ENCODE measurements at regions not wholly inside any gene's neighbourhood (a gene's known extent, or its start where the extent isn't known, plus 50 kb on each side); places are given as distances from the start of the nearest gene placed in this dataset.

- no peak for DNase-seq
These were observed 137.3 kb downstream of the TWIST2 start for GRCh38 chr2:238985041-238985729.

DNA sequence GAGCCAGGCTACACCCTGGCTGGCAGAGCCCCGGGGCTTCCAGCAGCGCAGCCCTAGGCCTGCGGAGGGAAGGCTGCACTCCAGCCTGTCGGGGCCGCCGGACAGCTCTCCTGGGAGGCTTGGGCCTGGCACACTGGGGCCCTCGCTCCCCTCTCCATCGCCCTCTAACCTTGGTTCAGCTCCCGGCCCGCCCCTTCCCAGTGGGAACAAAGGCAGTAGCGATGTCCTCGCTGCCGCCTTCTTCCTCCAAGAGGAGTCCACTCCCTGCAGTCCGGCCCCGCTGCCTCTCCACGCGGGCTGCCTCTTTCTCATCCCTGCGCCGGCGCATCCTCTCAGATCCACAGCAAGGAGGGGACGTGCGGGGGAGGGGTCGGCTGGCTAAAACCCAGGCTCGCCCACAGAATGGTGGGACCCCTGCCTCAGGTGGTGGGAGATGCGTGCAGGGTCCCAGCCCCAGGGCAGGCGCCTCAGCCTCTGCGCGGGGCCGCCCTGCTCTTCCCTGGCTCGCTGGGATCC is 138.1 kb downstream of the TWIST2 start:
- no peak for DNase-seq

DNA sequence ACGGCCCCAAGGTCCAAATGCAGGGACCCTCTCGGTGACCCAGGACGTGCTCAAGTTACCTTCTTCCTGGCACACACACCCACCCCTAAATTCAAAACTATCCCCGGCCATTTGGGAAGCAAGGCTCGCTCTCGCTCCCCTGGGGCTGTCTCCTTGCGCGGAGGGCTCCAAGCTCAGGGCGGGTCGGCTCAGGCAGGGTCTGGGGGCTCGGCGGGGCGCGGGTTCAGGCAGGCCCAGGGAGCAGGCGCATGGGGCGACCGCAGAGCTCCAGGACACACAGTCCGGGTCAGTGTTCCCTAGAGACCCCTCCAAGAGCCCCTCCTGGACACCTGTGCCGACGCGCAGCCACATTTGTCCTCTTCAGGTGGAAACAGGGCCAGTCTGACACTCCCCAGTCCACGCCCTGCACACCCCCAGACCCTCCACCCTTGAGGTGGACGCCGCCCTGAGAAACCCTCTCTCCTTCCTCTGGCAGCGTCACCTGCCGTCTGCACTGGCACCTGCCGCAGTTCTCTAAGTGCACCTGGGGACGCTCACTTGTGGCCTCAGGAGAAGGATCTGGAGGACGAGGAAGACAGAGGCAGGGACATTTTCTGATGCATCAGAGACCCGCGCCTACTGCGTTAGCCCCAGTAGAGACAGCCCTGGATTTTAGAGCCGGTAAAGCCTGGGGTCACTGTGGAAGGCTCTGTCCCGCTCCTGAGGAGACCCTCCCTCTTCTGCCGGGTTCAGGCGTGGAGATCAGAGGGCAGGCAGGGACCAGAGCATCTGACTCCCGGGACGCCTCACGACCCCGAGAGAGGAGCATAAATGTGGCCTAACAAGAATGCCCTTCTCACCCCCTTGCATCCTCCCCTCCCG is 138.8 kb downstream of the TWIST2 start:
- DNase-seq = no peak

DNA sequence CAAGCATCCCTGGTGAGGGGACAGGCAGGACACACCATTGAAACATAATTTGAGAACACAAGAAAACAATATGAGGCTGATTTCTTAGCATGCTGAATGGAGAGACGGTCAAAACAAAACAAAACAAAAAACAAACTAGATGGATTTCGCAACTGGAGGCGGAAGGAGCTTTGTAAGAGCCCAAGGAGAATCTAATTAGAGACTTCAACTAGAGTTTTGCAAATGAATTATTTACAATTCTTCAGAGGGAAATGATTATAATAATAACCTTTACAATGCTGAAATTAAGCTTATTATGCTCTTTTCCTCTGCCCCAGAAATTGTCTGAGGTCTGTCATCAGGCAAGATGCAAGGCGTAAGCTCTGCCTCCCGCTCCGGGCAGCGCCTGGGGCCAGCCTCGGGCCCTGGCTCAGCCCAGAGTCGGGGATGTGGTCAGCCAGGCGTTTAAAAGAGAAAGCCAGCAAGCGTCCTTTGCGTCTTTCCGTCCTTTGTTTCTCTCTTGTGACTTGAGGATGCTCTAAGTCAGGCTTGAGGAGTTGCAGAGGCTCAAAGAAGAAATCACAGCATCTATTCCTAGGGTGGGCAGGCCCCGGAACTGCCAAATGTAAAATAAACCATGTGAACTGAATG is 139.6 kb downstream of the TWIST2 start:
- DNase-seq = no peak

- no peak for DNase-seq
These were observed 140.2 kb downstream of the TWIST2 start for GRCh38 chr2:238988105-238988504.

GRCh38 chr2:238988752-238989151 is 140.9 kb downstream of the TWIST2 start:
- no peak for DNase-seq

- DNase-seq = no peak
These were observed 141.6 kb downstream of the TWIST2 start for GRCh38 chr2:238989484-238989883.

GRCh38 chr2:238994432-238994831 is 146.5 kb downstream of the TWIST2 start:
- no peak for DNase-seq

DNA sequence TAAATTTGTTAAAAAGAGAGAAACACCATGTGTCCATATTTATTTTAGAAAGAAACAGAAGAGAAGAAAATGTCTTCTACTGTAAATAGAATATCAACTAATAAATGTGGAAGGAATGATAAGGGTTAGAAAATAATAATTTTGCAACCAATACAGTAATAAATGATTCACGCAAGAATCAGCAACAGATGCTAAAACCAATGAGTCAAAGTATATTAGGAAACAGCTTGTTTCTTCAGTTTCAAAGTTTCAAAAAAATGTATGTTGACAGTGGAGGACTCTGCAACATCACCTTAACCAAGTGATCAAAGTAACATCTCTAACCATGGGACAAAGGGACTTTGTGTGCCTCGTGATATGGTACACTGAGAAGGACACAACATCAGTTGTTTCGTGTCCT is 147.0 kb downstream of the TWIST2 start:
- no peak for DNase-seq

DNA sequence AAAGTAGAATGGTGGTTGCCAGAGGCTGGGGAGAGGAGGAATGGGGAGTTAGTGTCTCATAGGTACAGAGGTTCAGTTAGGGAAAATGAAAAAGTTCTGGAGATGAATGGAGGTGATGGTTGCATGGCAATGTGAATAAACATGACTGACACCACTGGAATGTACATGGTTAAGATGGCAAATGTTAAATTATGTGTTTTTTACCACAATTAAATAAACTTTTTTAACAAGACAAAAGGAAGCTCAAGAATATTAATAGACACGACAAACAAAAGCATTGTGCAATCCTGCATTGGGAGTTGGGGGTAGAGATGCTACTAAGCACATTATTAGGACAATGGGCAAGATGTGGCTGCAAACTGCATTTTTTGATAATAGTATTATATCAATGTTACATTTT is 147.7 kb downstream of the TWIST2 start:
- DNase-seq = no peak

DNA sequence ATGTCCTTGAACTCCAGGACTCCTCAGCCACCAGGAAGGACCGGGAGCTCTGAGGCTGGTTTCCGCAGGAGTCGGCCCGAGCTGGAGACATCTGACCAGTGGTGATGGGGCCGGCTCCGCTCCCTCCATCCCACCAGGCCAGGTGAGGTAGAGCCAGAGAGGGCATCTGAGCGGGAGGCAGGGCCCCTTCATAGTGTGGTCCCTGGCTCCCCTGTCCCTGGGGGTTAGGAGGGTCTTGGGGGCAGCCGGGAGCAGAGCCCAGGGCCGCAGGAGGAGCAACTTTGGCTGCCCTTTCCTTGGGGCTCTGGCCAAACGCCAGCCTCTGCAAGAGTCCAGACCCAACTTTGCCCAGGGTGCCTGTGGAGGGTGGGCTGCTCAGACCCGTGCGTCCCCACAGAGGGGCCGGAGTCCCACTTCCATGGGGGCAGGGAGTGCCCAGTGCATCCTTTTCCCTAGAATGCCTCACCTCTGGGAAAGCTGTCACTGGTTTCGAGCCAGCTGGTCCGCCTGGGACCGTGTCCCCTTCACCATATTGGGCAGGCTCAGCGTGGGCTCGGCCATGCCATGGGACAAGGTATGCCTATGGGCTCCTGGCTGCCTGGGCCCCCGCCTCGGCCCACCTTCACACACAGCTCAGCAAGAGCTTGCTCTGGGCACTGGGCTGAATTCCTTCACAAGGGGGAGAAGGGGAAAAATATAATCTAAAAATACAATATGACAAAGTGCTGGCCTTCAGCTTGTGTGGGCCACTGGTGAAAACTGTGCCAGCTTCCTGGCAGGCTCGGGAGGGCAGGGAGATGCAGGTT is 148.6 kb downstream of the TWIST2 start:
- no peak for DNase-seq

DNA sequence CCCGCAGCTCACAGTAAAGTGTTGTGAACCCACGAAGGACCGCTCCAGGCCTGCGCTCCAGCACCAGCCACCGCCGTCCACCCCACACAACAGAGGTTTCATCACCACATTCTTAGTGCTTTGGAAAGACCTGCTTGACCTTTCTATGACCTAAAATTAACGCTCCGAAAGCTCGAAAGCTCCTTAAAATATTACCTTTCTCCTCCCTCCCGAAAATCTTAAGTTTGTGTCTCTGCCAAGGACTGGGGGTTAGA is 149.2 kb downstream of the TWIST2 start:
- DNase-seq = no peak

DNA sequence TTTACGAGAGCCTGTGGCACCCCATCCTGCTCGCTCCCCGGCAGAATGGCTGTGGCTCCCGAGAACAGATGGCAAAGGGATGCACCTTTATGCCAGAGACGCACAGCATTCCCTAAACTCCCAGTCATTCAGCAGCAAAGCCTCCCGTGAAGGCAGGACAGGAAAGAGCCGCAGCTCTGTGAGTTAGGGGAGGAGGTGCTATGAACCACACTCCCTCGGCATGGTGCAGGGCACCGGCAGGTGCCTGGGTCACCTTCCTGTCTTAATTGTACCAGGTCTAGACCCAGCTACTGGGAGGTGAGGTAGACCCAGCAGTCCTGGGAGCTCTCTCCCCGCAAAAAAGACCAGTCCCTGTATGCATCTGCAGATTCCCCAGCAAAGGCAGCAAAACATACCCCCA is 149.8 kb downstream of the TWIST2 start:
- no peak for DNase-seq

All from Kasumi-1 (cell line).